ENCODE measurements at regions not wholly inside any gene's neighbourhood (a gene's known extent, or its start where the extent isn't known, plus 50 kb on each side); places are given as distances from the start of the nearest gene placed in this dataset.

GRCh38 chr5:167014401-167015056 is 1276.9 kb upstream of the WWC1 start:
- TF ChIP-seq POLR2A (IDR thresholded peaks at IDR 0.05) (no peak), CTCF (IDR thresholded peaks at IDR 0.05 in 8 of 11, conservative IDR thresholded peaks at IDR 0.05 in 3 of 11) (no peak), POLR2AphosphoS5 (IDR thresholded peaks at IDR 0.05) (no peak)
